ENCODE measurements at regions not wholly inside any gene's neighbourhood (a gene's known extent, or its start where the extent isn't known, plus 50 kb on each side); places are given as distances from the start of the nearest gene placed in this dataset.
"Not testable (repeated sequence)": the region's sequence is repeated elsewhere in the genome, so short reads cannot be mapped to it uniquely, and the experiment has no call there.

DNA sequence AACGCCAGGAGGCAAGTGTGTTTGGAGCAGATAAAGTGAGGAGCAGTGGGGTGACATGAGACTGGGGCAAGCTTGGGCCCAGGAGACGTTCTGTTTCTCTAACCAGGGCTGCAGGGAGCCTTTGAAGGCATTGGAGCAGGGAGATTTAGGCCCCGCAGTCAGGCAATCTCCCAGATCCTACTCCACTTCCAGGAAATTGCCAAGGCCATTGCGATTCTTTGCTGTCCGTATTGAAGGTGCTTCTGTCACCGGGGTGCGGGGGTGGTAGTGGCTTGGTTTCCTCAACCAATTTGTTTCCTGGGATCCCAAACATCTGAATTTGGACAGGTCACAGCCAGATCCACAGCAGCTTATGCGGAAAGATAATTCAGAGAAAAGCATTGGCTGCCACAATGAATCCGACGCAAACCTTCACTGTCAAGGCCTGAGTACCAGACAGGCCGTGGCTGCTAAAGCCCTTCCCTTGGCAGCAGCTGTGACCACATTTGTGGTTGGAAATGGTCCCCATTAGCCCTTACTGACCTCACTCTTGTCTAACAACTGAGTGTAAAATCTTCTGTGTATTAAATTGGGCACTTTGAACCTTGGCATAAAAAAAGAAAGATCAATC lies 385.6 kb downstream of the PTPRU start:
- DNase-seq: peak; percentile 32

GRCh38 chr1:29620631-29621030 lies 384.3 kb downstream of the PTPRU start:
- DNase-seq: peak; percentile 15

DNA sequence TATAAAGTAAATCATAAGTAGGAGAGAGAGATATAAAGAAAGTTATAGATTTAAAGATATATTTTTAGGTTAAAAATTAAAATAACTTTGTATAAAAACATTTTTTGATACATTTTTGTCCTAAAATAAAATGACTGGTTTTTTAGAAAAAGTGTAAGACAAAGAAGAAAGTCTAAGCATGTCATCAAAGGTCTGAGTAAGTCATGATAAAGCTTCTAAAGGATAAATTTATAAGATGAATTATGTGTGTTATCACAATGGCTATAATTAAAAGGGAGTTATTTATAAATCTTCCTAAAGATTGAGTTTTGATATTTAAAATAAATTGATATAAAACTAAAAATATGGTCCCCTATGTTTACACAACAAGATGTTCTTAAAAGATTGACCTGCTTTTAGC lies 370.9 kb downstream of the PTPRU start:
- no peak for DNase-seq

DNA sequence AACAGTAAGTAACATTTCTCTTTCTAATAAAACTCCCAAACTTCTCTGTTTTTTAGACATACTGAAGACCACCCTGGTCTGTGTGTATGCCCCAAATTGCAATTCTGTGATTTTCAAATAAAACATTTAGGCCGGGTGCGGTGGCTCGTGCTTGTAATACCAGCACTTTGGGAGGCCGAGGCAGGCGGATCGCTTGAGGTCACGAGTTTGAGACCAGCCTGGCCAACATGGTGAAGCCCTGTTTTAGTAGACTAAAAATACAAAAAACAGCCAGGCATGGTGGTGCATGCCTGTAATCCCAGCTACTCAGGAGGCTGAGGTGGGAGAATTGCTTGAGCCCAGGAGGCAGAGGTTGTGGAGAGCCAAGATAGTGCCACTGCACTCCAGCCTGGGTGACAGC lies 368.5 kb downstream of the PTPRU start:
- peak; percentile 5 for DNase-seq

GRCh38 chr1:29603622-29604021 lies 367.3 kb downstream of the PTPRU start:
- DNase-seq: no peak

DNA sequence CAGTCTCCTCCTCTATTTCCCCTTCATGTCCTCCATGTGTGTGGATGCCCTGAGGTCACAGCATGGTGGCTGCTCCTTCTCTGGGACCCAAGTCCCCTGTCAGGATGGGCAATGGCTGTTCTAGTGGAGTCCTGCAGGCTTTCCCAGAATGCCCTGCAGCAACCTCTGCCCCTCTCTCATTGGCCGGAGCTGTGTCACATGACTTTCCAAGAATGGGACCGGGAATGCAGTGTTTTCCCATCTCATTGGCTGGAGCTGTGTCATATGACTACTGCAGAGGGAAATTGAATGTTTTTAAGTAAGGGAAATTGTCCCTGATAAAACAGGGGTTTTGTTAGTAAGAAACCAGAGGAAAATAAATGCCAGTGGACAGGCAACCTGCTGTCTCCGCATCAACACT lies 365.9 kb downstream of the PTPRU start:
- peak; percentile 15 for DNase-seq

- DNase-seq: peak; percentile 15
Measured at GRCh38 chr1:29601021-29601420, 364.7 kb downstream of the PTPRU start.

- DNase-seq: peak; percentile 28
Measured at GRCh38 chr1:29599826-29600225, 363.5 kb downstream of the PTPRU start.

GRCh38 chr1:29599071-29599470 lies 362.7 kb downstream of the PTPRU start:
- DNase-seq: no peak

GRCh38 chr1:29597861-29598260 lies 361.5 kb downstream of the PTPRU start:
- no peak for DNase-seq

- peak; percentile 19 for DNase-seq
Measured at GRCh38 chr1:29593601-29594382, 357.5 kb downstream of the PTPRU start.

DNA sequence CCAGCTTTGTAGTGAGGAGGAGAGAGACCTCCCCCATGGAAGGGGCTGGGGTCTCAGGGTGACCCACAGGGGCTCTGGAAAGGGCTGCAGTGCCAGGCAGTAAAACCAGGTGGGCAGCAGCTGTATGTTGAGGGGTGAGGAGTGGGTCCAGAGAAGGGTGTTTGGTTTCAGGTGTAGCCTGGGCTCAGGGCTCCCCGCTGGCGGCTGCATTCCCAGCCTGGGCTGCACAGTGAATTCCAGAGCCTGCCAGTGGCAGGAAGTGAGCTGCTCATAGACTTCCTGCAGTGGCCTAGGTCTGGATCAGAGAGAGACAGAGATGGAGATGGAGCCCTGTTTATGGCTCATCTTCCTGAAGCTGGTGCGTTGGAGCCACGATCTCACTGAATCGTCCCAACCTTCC lies 356.4 kb downstream of the PTPRU start:
- DNase-seq: peak; percentile 11

GRCh38 chr1:29592261-29592615 lies 355.9 kb downstream of the PTPRU start:
- peak; percentile 26 for DNase-seq

GRCh38 chr1:29591601-29592260 lies 355.4 kb downstream of the PTPRU start:
- peak; percentile 30 for DNase-seq

- DNase-seq: peak; percentile 37
Measured at GRCh38 chr1:29590583-29591565, 354.6 kb downstream of the PTPRU start.

GRCh38 chr1:29589716-29590115 lies 353.4 kb downstream of the PTPRU start:
- not testable (repeated sequence) for DNase-seq

DNA sequence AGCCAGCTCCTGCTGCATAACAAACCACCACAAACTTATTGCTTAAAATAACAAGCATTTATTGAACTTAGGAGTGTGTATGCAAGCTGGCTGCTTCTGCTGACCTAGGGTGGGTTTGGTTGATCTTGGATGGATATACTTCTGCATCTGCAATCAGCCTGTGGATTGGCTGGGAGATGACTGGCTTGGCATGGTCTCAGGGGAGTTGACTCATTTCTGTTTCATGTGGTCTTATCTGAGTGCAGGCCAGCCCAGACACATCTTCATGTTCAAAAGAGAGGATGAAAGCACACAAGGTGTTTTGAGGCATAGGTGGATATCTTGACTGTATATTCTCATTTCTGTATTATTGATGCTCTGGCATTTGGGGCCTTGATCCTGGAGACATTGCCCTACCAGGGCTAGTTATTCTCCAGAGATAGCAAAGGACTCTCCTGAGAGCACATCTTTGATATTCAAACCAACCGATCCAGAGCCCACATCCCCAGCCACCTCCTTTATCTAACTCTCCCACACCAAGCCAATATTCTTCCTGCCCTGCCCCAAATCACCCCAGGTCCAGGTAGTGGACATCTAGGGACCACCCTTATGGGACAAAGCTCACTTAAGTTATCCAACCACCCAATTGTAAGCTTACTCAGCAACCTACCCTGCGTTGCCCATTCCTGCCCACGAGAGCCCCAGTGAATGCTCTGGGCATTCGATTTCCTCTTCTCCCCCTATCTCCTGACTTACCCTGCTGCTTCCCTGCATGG lies 350.8 kb downstream of the PTPRU start:
- no peak for DNase-seq

- DNase-seq: no peak
Measured at GRCh38 chr1:29586215-29586614, 349.9 kb downstream of the PTPRU start.

- DNase-seq: no peak
Measured at GRCh38 chr1:29585656-29586055, 349.3 kb downstream of the PTPRU start.

DNA sequence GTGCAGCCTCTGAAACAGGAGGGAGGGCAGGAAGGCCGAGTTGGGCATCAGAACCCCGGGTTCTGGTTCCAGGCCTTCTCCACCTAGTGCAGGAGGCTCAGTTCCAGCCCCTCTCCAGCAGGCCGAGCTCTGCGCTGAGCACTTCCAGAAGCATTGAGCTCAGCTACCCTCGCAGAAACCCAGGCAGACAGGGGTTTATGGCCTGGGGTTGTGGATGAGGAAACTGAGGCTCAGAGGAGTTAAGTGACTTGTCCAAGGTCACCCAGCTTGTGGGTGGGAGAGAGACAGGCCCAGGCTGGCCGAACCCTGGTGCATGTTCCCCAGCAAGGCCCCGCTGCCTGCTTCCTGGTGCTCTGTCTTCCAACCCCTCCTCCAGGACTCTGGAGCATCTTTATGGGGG lies 348.9 kb downstream of the PTPRU start:
- DNase-seq: no peak

DNA sequence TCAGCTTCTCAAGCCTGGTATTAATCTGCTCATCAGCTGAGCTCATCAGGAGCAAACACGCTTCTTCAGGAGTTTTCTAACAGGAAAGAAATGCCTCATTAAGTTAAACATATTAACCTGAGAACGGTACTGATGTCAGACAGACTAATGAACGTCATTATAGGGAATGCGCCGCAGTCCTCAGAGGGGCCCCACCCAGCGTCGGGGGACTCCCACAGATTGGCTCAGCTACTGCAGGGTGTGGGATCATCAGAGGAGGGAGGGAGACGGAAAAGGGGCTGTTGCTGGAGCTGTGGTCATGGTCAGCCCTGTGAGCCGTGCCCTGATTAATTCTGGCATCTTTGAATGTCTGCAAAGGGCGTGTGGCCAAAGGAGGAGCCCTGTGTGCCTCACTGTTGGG lies 348.5 kb downstream of the PTPRU start:
- no peak for DNase-seq

GRCh38 chr1:29584362-29584761 lies 348.0 kb downstream of the PTPRU start:
- no peak for DNase-seq

All from activated CD8-positive, alpha-beta memory T cell treated with anti-CD3 and anti-CD28 coated beads for 24 hours (primary cell).